Vagina (tissue), 2 donors: ENCODE measurements at regions not wholly inside any gene's neighbourhood (a gene's known extent, or its start where the extent isn't known, plus 50 kb on each side); places are given as distances from the start of the nearest gene placed in this dataset.

Experiments used
- CTCF ChIP-seq, 3 experiments: fragments of 450-650 bp in 2 of 3; fragments of 200-600 bp in 1 of 3; sonication (generic) in 1 of 3; IDR thresholded peaks; one replicate each; pipeline ENCODE4 v1.5.1; 2017 to 2019; ENCODE audit warnings: antibody characterized with exemption in 3 of 3, mild to moderate bottlenecking in 2 of 3, moderate library complexity in 2 of 3
- POLR2A ChIP-seq, 2 donors: fragments of 450-650 bp; IDR thresholded peaks; one replicate each; pipeline ENCODE4 v1.6.1; 2017; ENCODE audit warnings: antibody characterized with exemption in 2 of 2, mild to moderate bottlenecking in 2 of 2, moderate library complexity in 2 of 2

GRCh38 chr6:100946711-100947110 lies 65.6 kb upstream of the ASCC3 start:
- TF ChIP-seq CTCF (IDR thresholded peaks at IDR 0.05): no peak
- TF ChIP-seq POLR2A (IDR thresholded peaks at IDR 0.05): no peak
